Lung (tissue), 11 donors: ENCODE measurements at regions not wholly inside any gene's neighbourhood (a gene's known extent, or its start where the extent isn't known, plus 50 kb on each side); places are given as distances from the start of the nearest gene placed in this dataset.
"Not testable (repeated sequence)": the region's sequence is repeated elsewhere in the genome, so short reads cannot be mapped to it uniquely, and the experiment has no call there.

Source experiments
- ATAC-seq: fragments of 200-7000 bp; cut with Tn5 transposase; one replicate; pipeline ENCODE4 v1.9.1; 2020; ENCODE audit warnings: moderate number of reproducible peaks; ENCODE audit not compliant: insufficient read depth, low FRiP score
- DNase-seq, 3 donors: peaks; one replicate each; pipeline ENCODE4 v3.0.0-alpha.2; 2013 to 2017
- H3K27ac ChIP-seq, 2 donors: one replicate each; pipeline ENCODE4 v1.5.1; 2013; ENCODE audit warnings: mild to moderate bottlenecking in 2 of 2, moderate library complexity in 2 of 2, control low read depth in 1 of 2, inconsistent platforms in 1 of 2, low read depth in 1 of 2, low read length in 1 of 2
- H3K27me3 ChIP-seq, 3 donors: one replicate each; pipeline ENCODE4 v1.5.1; 2013; ENCODE audit warnings: low read length in 2 of 3; ENCODE audit not compliant: control insufficient read depth in 3 of 3, insufficient read depth in 3 of 3
- H3K36me3 ChIP-seq, 4 donors: one replicate each; pipeline ENCODE4 v1.5.1; 2013; ENCODE audit warnings: low read length in 4 of 4, mild to moderate bottlenecking in 1 of 4, moderate library complexity in 1 of 4; ENCODE audit not compliant: control insufficient read depth in 4 of 4, insufficient read depth in 4 of 4
- H3K4me1 ChIP-seq, 5 donors: one replicate each; pipeline ENCODE4 v1.5.1; 2013; ENCODE audit warnings: low read length in 5 of 5, mild to moderate bottlenecking in 2 of 5, moderate library complexity in 1 of 5; ENCODE audit not compliant: control insufficient read depth in 5 of 5, insufficient read depth in 5 of 5
- H3K4me3 ChIP-seq: one replicate; pipeline ENCODE4 v1.5.1; 2013; ENCODE audit warnings: mild to moderate bottlenecking, control low read depth, moderate library complexity
- H3K9ac ChIP-seq, 2 donors: one replicate each; pipeline ENCODE4 v1.5.1; 2013; ENCODE audit warnings: low read length in 2 of 2, control low read depth in 1 of 2; ENCODE audit not compliant: insufficient read depth in 1 of 2
- H3K9me3 ChIP-seq, 4 donors: one replicate each; pipeline ENCODE4 v1.5.1; 2013; ENCODE audit warnings: low read length in 3 of 4, mild to moderate bottlenecking in 1 of 4, moderate library complexity in 1 of 4; ENCODE audit not compliant: control insufficient read depth in 4 of 4, insufficient read depth in 3 of 4
- WGBS, 2 donors: extraction: QIAGEN DNeasy Blood & Tissue Kit; methylation state at CpG; one replicate each; pipeline ENCODE4 v1.1.7; 2013; 5-methylcytosine and 5-hydroxymethylcytosine counted together
- TF ChIP-seq, protein P1 (sequence below): IDR thresholded peaks from 2 replicates; pipeline ENCODE4 v1.5.1; 2012; ENCODE audit warnings: mild to moderate bottlenecking; ENCODE audit errors: control extremely low read depth, extremely low read depth
- donor health status: control.
- donor health status: control.
- donor health status: Bipolar disorder and iron deficiency.
- donor health status: healthy.
- donor health status: DM: yes; HTN: yes; CAD: no.

- no peak overlapping the region for H3K9ac ChIP-seq
- H3K36me3 ChIP-seq, result no peaks in the 10 kb centered on the region
- no peak for DNase-seq
- no peak for ATAC-seq
- no peak overlapping the region for H3K4me3 ChIP-seq
- H3K27ac ChIP-seq, result no peak overlapping the region
- WGBS, 2 donors, result 91 to 93% methylated on average over 1 of the region's 1 CpG
- H3K4me1 ChIP-seq, result no peaks in the 10 kb centered on the region
- H3K27me3 ChIP-seq, result no peaks in the 10 kb centered on the region
- H3K9me3 ChIP-seq, result peaks cover 0 to 3% (median 0%) of the 10 kb centered on the region in 4 donors
- TF ChIP-seq, protein P1, sequence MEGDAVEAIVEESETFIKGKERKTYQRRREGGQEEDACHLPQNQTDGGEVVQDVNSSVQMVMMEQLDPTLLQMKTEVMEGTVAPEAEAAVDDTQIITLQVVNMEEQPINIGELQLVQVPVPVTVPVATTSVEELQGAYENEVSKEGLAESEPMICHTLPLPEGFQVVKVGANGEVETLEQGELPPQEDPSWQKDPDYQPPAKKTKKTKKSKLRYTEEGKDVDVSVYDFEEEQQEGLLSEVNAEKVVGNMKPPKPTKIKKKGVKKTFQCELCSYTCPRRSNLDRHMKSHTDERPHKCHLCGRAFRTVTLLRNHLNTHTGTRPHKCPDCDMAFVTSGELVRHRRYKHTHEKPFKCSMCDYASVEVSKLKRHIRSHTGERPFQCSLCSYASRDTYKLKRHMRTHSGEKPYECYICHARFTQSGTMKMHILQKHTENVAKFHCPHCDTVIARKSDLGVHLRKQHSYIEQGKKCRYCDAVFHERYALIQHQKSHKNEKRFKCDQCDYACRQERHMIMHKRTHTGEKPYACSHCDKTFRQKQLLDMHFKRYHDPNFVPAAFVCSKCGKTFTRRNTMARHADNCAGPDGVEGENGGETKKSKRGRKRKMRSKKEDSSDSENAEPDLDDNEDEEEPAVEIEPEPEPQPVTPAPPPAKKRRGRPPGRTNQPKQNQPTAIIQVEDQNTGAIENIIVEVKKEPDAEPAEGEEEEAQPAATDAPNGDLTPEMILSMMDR, result no peak
These were observed 637.1 kb downstream of the CCSER2 start for GRCh38 chr10:84965468-84965867.

DNA sequence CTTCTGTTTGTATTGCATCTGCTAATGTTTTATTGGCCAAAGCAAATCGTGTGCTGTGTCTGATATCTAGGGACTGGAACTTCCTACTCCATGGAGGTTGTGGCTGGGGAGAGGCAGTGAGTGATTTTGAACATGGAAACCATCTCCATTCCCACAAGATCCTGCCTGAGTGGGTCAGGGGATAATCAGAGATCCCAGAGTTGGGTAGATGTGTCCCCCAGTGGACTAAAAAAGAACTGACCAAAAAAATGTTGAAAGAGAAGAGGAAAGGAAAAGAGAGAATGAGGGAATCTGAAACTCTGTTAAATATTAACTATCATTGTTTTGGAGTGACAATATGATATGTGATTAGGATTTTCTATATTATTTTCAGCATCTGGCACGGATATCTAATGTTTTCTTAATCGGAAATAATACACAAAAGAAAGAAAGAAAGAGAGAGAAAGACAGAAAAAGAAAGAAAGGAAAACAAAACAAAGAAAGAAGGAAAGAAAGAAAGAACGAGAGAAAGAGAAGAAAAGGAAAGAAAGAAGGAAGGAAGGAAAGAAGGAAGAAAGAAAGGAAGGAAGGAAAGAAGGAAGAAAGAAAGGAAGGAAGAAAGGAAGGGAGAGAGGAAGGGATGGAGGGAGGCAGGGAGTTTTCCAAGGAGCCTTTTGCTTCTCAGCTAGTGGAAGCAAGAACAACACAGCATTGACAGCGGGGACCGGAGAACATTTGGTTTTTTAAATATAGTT lies 638.5 kb downstream of the CCSER2 start:
- peaks cover 0 to 3% (median 0%) of the 10 kb centered on the region in 4 donors for H3K9me3 ChIP-seq
- H3K27ac ChIP-seq, result no peak overlapping the region
- ATAC-seq, result no peak
- 66 to 67% methylated on average over 6 of the region's 6 CpGs for WGBS, 2 donors
- TF ChIP-seq, protein P1, result no peak
- H3K4me3 ChIP-seq, result no peak overlapping the region
- DNase-seq, result no peak
- no peaks in the 10 kb centered on the region for H3K36me3 ChIP-seq
- no peak overlapping the region for H3K9ac ChIP-seq
- no peaks in the 10 kb centered on the region for H3K4me1 ChIP-seq
- no peaks in the 10 kb centered on the region for H3K27me3 ChIP-seq

DNA sequence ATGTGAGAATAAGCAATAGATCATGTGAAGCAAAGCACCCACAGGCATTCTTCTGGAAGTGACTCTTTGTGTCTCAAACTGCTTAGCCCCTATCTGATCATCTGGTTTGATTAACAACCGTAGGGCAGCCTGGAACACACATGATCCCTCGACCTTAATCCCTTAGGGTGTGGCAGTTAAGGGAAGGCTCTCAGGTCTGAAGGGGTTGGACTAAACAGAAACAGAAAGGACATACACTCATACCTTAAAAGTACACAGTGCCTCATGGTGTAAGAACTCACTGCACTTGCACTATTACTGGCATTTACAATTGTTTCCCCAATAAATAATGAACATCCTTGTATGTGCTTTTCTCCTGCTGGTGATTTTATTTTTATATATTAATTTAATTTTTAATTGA lies 640.9 kb downstream of the CCSER2 start:
- H3K27ac ChIP-seq, DNase-seq, H3K9ac ChIP-seq, H3K36me3 ChIP-seq, H3K4me3 ChIP-seq, H3K4me1 ChIP-seq, H3K9me3 ChIP-seq, H3K27me3 ChIP-seq, ATAC-seq: not testable (repeated sequence)
- 36 to 49% methylated on average over 2 of the region's 2 CpGs for WGBS, 2 donors

DNA sequence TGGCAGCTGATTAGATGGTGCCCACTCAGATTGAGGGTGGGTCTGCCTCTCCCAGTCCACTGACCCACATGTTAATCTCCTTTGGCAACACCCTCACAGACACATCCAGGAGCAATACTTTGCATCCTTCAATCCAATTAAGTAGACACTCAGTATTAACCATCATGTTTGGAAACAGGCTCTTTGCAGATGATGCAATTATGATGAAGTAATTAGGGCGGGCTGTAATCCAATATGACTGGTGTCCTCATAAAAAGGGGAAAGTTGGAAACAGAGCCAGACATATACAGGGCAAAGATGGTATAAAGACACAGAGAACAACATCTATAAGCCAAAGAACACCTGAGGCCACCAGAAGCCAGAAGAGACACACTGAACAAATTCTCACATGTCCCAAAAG lies 658.6 kb downstream of the CCSER2 start:
- H3K36me3 ChIP-seq, result no peaks in the 10 kb centered on the region
- DNase-seq (no peak), ATAC-seq (no peak)
- no peak overlapping the region for H3K9ac ChIP-seq
- no peaks in the 10 kb centered on the region for H3K27me3 ChIP-seq
- 73% methylated on average over 1 of the region's 1 CpG for WGBS, 2 donors
- H3K4me1 ChIP-seq, result no peaks in the 10 kb centered on the region
- no peak overlapping the region for H3K27ac ChIP-seq
- no peaks in the 10 kb centered on the region for H3K9me3 ChIP-seq
- H3K4me3 ChIP-seq, result no peak overlapping the region
- TF ChIP-seq, protein P1, result no peak
